Endothelial cell (in vitro differentiated cells): ENCODE measurements at regions not wholly inside any gene's neighbourhood (a gene's known extent, or its start where the extent isn't known, plus 50 kb on each side); places are given as distances from the start of the nearest gene placed in this dataset.
"Not testable (repeated sequence)": the region's sequence is repeated elsewhere in the genome, so short reads cannot be mapped to it uniquely, and the experiment has no call there.

ENCODE experiments used
- DNase-seq: peaks from one replicate; pipeline ENCODE4 v3.0.0; 2021; ENCODE audit warnings: low spot score
- H3K27ac Mint-ChIP-seq: one replicate; pipeline ENCODE4 v1.8.0; 2021; ENCODE audit warnings: mixed read lengths, inconsistent platforms; ENCODE audit not compliant: unreplicated experiment
- H3K27me3 Mint-ChIP-seq: one replicate; pipeline ENCODE4 v1.8.0; 2021; ENCODE audit warnings: mild to moderate bottlenecking, moderate library complexity, mixed read lengths, inconsistent platforms; ENCODE audit not compliant: unreplicated experiment
- H3K36me3 Mint-ChIP-seq: one replicate; pipeline ENCODE4 v1.8.0; 2021; ENCODE audit warnings: mild to moderate bottlenecking, low read depth, mixed read lengths, inconsistent platforms; ENCODE audit not compliant: unreplicated experiment
- H3K4me1 Mint-ChIP-seq: one replicate; pipeline ENCODE4 v1.8.0; 2021; ENCODE audit warnings: mild to moderate bottlenecking, mixed read lengths, inconsistent platforms; ENCODE audit not compliant: unreplicated experiment
- H3K4me3 Mint-ChIP-seq: one replicate; pipeline ENCODE4 v1.8.0; 2021; ENCODE audit warnings: mild to moderate bottlenecking, mixed read lengths, inconsistent platforms; ENCODE audit not compliant: unreplicated experiment
- H3K9me3 Mint-ChIP-seq: one replicate; pipeline ENCODE4 v1.8.0; 2021; ENCODE audit warnings: mixed read lengths, inconsistent platforms; ENCODE audit not compliant: unreplicated experiment
- CTCF ChIP-seq: fragments of 200-600 bp; sonication (generic); IDR thresholded peaks from one replicate; pipeline ENCODE4 v1.5.0; 2021; ENCODE audit warnings: antibody characterized with exemption; ENCODE audit not compliant: unreplicated experiment

GRCh38 chr5:124888622-124889485, 142.4 kb upstream of the ZNF608 start:
- TF ChIP-seq CTCF: no peak
- H3K9me3 Mint-ChIP-seq: no peaks in the 10 kb centered on the region
- H3K4me3 Mint-ChIP-seq: no peak overlapping the region

DNA sequence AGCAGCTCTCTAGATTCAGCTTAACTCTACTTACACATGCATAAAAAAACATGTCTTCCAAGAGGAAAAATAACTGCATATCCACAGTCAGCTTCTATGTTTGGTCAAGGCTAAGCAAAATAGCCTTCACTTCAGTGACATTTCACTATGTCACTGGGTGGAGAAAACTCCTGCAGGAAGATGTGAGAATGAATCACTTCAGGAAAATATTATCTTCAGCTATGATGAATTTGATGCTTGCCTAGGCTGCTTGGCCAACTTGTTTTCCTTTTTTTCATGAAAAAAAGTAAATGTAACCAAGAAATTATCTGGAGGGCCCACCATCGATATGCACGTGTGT, 143.0 kb upstream of the ZNF608 start:
- Mint-ChIP-seq H3K36me3 (no peaks in the 10 kb centered on the region), H3K27ac (no peak overlapping the region)

More at GRCh38 chr5:124888622-124889485, 142.4 kb upstream of the ZNF608 start:
- DNase-seq: no peak
- Mint-ChIP-seq H3K27ac (no peak overlapping the region), H3K27me3 (no peaks in the 10 kb centered on the region), H3K4me1 (peaks cover 8% of the 10 kb centered on the region), H3K36me3 (no peaks in the 10 kb centered on the region)

DNA sequence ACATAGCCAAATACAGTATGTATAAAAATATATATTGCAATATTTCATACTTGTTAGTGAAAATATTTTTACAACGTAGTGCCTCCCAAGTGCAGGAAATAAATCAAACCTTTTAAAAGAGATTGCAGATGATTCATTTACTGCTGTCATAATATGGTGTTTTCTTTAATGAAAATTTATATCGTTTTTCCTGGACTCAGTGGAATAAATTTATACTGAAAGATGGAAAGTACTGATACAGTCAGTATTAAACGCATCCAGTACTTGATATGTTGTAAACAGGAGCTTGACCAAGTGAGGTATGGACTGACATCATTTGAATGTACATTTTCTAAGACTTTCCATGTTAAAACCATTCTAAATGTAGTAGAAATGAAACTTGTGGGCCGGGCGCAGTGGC, 143.4 kb upstream of the ZNF608 start:
- TF ChIP-seq CTCF: no peak
- Mint-ChIP-seq H3K4me3 (no peak overlapping the region), H3K36me3 (no peaks in the 10 kb centered on the region), H3K27me3 (no peaks in the 10 kb centered on the region), H3K27ac (no peak overlapping the region), H3K9me3 (no peaks in the 10 kb centered on the region), H3K4me1 (peaks cover 8% of the 10 kb centered on the region)
- DNase-seq: no peak

More for the DNA sequence above, 143.0 kb upstream of the ZNF608 start:
- DNase-seq: no peak
- Mint-ChIP-seq H3K9me3 (no peaks in the 10 kb centered on the region), H3K27me3 (no peaks in the 10 kb centered on the region), H3K4me3 (no peak overlapping the region), H3K4me1 (peaks cover 8% of the 10 kb centered on the region)
- TF ChIP-seq CTCF: no peak

DNA sequence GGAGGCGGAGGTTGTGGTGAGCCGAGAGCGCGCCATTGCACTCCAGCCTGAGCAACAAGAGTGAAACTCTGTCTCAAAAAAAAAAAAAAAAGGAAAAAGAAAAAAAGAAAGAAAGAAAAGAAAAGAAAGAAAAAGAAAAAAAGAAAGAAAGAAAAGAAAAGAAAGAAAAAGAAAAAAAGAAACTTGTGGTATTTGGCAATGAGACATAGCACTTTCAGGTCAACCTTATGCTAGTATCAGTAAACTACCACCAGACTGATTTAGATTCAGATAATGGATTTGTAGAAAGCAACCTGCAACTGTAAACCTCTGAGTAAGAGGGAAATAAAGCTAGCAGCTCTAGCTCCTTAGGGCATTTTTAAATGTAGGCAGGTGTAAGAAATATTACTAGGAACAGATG, 144.0 kb upstream of the ZNF608 start:
- DNase-seq, H3K9me3 Mint-ChIP-seq, H3K27me3 Mint-ChIP-seq, H3K36me3 Mint-ChIP-seq, H3K4me3 Mint-ChIP-seq, H3K4me1 Mint-ChIP-seq, H3K27ac Mint-ChIP-seq: not testable (repeated sequence)

DNA sequence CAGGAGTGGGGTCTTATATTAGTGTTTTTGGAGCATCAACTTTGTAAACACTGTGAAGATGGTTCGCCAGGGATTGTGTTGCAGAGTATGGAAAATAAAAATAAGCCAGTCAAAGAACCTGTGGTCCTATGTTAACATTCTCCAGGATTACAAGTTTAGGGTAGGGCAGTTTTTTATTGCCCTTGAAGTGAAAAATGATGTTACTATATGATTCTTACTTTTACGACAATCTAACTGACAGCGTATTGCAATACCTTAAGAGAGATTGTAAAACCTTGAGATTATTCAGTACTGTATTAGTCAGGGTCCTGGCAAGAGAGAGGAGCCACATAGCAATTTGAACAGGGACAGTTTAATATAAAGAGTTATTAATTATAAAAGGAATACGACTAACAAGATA, 144.7 kb upstream of the ZNF608 start:
- DNase-seq: no peak
- H3K27me3 Mint-ChIP-seq: no peaks in the 10 kb centered on the region
- H3K27ac Mint-ChIP-seq: no peak overlapping the region
- no peak overlapping the region for H3K4me3 Mint-ChIP-seq
- H3K4me1 Mint-ChIP-seq: peaks cover 8% of the 10 kb centered on the region
- H3K9me3 Mint-ChIP-seq: no peaks in the 10 kb centered on the region
- H3K36me3 Mint-ChIP-seq: no peaks in the 10 kb centered on the region
- no peak for TF ChIP-seq CTCF
